GM19324 (cell line): ENCODE measurements at regions not wholly inside any gene's neighbourhood (a gene's known extent, or its start where the extent isn't known, plus 50 kb on each side); places are given as distances from the start of the nearest gene placed in this dataset.
"Not testable (repeated sequence)": the region's sequence is repeated elsewhere in the genome, so short reads cannot be mapped to it uniquely, and the experiment has no call there.

Experiments
- ATAC-seq: cut with Tn5 transposase; IDR thresholded peaks from one replicate; pipeline ENCODE4 v1.9.1; 2021; ENCODE audit warnings: mild to moderate bottlenecking, moderate library complexity; ENCODE audit not compliant: unreplicated experiment, low FRiP score

DNA sequence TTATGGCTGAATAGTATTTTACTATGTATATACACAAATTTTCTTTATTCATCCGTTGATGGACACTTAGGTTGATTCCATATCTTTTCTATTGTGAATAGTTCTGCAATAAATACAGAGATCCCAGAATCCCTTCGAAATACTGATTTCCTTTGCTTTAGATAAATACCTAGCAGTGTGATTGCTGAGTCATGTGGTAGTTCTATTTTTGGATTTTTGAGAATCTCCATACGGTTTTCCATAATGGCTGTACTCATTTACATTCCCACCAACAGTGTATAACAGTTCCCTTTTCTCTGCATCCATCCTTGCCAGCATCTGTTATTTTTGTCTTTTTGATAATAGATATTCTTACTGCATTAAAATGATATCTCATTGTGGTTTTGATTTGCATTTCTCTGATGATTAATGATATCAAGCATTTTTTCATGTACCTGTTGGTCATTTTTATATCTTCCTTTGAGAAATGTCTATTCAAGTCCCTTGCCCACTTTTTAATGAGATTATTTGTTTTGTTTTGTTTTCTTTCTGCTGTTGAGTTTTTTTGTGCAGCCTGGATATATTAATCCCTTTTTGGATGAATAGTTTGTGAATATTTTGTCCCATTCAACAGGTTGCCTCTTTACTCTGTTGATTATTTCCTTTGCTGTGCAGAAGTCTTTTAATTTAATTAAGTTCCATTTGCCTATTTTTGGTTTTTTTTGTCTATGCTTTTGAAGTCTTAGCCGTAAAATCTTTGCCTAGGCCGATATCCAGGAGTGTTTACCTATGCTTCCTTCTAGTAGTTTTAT, 466.7 kb upstream of the TENM3 start:
- no peak for ATAC-seq

DNA sequence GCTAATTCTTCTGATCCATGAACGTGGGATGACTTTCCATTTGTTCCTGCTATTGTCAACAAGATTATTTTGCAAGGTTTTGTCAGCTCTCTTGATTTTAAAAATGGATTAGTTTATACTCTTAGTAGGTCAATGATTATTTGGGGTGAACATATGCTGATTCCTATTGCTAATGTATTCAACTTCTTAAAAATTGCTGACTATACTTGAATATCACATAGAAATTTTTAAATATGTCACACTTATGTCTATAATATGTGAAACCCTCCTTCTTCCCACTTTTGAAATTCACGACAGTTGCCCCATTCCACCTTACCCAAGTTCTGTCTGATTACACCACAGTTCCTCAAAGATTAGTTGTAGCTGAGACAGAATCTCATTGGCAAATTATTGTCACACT, 465.7 kb upstream of the TENM3 start:
- ATAC-seq = no peak

DNA sequence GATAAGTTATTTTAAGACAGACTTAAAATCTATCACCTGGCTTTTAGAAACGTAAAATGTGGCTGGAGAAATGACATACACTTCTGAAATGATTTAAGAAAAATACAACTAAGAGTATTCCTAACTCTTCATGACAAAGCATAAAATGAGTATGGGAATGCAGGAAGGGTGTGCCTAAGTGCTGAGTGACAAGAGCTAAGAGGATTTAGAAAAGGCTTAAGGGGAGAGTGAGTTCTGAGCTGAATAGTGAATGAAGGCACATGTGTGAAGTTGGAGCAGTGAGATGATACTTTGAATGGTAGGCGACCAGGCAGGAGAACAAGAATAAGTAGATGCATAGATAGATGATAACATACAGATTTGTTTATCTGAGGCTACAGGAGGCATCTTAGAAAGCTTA, 458.3 kb upstream of the TENM3 start:
- ATAC-seq = no peak

DNA sequence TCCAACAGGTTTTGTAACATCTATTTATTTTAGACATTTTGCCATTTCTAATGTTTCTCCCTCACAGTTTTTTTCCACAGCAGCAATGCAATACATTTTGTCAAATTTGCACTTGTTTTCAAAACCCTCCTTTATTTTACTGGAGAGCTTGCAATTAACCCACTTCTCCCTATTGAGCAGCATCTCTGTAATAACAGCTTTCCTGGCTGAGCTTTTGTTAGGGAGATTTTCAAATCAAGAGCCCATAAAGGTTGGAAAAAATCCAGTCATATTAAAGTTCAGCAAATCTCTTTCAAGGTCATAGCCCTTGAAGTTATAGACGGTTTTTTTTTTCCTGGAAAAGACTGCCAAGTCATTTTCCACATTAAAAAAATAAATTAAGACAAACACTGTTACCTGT, 450.6 kb upstream of the TENM3 start:
- no peak for ATAC-seq

DNA sequence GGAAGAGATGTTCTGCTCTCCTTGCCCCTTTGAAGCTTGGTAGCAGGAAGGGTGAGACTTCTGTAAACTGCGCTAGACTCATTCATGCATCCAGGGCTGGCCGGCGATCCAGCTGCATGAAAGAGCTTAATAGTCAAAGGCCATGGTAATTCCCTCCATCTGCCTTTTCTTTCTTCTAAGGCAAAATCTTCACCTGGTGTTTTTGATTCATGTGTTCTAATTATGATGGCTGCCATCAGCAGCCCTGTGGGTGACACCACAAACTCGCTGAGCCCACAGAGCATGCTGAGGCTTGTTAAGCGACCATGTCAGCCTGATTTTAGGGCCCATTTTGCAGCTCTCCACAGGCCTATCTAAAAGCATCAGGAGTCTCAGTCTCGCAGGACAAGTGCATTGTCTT, 450.1 kb upstream of the TENM3 start:
- ATAC-seq = no peak

DNA sequence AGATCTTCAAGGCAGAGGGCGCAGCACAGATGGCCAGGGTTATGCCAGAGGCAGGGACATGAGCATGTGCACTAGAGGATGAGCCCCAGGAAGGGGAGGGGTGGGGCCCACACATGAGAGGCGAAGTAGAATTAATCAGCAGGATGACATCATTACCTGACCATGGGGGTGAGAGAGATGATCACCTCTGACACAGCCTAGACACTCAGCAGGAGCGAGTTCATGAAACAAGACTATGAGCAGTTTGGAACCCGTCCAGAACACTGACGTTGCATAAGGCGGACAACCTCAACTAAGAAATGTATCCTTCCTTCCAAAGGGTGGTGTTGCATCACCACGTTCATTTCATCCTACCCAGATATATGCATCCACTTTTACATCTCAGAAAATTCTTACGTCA, 446.7 kb upstream of the TENM3 start:
- ATAC-seq = no peak

DNA sequence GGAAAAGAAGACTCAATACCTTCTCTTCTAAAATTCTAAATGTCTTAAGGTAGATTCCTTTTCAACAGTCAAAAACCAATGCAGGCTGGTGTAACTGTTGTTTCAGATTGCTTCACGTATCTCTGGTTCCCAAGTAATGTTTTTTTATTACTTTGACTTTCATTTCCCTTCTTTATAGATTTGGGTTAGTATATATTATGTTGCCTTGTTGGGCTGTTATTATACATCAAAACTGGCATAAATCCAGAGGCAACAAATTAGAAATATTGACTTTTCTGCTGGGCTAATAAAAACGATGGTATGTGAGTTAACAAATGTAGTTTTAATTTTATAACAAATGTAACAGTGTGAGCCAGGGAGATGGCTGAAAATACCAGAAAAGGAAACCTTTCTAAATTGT, 444.7 kb upstream of the TENM3 start:
- no peak for ATAC-seq

DNA sequence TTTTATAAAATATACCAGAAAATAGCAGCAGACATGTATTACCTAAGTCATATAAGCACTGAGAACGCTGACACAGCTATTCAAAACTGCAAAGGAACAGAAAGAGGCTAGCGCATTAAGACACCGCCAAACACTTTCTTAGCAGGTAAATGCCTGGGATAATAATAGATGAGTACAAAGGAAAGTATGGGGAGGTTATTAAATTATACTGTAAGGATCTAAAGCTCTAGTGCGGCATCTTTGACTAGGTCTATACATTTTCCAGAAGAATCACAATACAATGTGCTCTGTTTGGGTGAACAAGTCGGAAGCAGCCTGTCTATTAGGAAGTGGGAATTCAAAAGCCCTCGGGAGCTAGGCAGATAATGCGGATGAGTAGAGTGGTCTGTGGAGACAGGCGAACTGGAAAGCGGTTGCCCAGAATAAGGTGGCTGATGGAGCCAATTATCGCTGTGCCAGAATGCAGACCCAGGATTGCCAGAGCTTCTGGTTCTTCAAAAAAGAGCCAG, 443.6 kb upstream of the TENM3 start:
- ATAC-seq = no peak

DNA sequence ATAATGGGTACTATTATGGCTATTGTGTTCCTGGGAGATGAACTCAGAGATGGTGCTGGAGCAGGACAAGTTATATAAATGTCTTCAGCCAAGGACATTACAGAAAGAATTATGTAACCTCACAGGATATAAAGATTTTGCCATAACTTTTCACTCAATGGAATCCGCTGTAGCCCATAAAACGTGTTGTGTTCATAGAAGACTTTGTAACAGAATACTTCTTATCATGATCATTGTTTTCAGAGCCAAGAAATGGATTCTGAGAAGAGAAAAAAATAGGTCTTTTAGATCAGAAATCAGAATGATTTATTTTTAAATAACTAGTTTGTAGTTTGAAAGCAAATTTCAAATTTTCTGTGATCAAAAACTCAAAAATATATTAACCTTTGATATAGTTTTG, 441.0 kb upstream of the TENM3 start:
- no peak for ATAC-seq

DNA sequence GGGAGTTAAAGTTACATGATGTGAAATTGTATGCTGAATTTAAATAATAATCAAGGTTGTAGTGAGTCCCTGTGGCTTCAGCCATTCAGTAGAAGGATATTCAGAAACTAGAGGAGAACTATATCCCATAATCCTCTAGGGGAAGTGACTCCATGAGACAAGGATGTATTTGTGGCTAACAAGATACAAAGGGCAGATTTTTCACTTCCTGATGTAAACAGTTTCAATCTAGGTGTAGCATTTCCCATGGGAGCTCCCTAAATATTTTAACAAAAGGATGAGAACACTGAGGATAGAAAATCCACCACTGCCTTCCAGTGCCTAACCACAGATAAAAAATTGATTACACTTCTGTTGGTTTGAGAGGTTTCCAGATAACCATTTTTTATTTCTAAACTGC, 435.4 kb upstream of the TENM3 start:
- ATAC-seq = no peak

DNA sequence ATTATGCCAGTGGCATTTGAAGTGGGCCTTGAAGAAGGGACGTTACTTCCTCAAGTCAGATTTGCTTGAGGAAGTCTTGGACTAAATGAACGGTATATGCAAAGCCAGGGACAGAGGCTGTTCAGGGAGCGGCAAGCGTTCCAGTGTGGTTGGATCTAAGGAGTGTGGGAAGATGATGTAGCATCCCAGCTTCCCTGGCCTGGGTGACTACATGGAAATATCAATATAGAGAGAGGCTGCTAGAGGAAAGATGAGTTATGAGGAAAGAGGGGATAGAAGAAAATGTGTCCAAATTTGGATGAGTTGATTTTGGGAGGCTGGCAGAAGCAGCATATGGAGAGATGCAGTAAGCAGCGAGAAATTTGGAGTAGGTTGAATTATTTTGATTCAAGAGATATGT, 432.5 kb upstream of the TENM3 start:
- ATAC-seq = no peak

DNA sequence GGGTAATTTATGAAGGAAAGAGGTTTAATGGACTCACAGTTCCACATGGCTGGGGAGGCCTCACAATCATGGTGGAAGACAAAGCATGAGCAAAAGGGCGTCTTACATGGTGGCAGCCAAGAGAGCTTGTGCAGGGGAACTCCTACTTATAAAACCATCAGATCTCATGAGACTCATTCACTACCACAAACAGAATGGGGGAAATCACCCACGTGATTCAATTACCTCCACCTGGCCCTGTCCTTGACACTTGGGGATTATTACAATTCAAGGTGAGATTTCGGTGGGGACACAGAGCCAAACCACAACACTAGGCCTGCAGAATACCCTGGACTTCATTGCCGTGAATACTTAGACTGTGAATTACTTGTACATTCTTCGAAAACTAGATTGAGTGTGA, 431.7 kb upstream of the TENM3 start:
- ATAC-seq = not testable (repeated sequence)

DNA sequence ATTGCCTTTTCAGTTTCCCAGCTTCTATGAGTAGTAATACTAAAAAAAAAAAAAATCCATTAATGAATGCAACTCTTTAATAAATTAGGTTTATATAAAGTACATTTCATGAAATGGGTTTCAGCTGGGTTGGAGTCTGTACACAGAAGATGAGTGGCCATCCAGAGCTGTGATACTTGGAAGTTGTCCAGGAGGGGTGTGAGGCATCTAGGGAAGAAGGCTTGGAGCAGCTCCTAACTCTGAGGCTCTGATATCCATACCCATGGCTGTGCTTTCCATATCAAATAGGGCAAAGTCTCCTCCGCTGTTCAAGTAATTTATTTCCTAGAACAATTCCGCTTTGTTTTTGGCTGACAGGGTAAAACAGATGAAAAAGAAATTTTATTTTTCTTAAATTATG, 423.3 kb upstream of the TENM3 start:
- no peak for ATAC-seq

DNA sequence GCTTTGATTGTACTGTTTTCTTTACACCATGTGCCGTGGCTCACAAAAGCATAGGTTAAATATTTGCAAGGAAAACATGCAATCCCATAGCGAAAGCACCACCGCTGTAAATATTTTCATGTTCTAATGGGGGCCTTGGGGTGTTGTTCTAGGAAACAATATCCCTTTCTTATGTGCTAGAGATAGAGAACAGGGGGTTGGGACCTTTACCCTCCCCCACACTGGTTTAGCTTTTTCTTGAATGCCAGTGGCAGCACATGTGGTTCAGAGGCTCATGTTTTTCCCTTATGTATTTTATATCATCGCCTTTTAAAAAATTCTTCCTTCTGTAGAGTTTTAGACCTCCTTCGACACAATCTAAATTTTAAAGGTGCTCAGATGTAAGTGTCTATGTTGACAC, 422.6 kb upstream of the TENM3 start:
- ATAC-seq = no peak

DNA sequence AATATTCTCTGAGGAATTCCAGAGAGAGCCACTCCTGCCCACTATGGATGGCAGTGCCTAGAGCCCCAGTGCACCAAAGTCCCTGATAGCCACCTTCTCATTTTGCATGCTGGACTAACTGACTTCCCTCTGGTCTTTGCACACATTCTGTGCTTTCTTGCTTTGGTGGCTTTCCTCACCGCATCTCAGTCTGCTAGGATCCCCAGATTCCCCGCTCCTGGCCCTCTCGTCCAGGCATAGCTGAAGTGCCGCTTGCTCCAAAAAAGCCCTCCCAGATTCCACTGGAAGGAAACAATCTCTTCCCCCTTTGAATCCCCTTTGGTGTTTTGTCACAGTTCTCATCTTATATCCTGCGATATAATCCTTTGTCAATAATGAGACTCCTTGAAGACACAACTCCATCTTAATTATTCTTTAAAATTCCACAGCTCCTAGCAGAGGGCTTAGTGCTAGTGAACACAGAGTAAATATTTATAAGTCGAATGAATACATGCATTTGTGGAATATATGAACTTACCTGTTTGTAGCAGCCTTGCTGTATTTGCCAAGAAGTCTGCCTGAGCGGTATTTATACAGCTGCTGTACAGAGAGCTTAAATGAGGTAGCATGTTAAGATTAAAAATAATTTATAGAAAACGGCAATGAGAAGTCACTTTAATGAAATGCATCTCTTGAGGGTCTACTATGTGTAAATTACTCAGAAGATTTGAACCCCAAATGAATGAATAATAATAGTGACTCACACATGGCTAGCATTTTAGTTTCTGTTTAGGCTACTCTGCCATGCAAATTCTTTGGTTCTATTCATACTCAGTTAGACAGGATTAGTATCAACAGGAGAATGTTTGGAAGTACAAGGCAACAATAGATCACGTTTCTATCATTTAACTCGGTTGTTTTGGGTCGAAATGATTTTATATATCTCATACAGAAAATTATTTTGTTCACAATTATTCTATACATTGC, 421.9 kb upstream of the TENM3 start:
- no peak for ATAC-seq

DNA sequence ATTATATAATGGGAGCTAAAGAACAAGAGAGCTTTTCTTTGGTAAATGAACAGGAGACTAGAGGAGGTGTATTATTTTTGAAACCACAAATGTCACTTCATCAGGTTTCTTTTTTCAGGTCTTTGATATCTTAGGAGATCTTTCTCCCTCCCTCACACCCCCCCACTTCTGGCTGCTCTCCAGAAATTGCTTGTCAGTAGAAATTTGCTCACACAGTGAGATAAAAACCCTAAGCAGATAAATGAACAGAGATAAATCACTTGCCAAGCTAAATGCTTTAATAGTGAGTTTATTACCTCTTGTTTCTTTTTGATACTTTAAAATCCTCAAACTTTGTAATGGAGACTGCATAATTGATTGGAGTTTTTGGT, 421.2 kb upstream of the TENM3 start:
- no peak for ATAC-seq

DNA sequence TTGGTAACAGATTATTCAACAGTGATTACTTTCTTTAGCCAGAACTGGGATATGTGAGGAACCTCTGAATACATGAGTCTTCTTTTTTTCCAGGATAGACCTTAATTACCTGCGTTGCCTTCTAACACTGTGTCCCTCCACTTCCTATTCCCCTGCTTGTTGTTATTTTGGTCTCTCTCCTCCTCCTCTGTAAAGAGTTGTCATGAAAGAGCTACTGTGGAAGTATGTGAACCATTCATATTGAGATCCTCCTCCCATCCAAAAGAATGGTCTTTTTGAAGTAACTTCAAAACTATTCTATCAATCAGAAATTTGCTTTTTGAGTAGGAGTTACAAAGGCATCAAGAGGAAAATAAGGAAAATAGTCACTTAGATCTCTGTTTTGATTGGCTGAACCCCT, 420.0 kb upstream of the TENM3 start:
- ATAC-seq = no peak

DNA sequence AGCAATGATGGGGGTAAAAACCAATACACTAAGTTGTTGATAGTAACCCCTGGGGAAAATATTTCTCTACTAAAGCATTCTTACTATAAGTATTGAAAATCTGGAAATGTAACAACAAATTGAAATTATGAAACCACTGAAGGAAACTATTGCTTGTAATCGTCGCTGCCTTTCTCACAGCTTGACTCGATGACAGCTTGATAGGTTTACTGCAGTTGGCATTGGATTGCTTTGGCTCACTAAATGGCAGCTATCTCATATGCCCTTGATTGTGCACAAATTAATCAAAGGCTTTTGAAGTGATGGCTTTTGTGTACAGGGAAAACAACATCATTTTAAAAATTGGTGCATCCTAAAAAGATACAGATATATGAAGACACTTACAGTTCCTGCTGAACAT, 419.6 kb upstream of the TENM3 start:
- no peak for ATAC-seq

DNA sequence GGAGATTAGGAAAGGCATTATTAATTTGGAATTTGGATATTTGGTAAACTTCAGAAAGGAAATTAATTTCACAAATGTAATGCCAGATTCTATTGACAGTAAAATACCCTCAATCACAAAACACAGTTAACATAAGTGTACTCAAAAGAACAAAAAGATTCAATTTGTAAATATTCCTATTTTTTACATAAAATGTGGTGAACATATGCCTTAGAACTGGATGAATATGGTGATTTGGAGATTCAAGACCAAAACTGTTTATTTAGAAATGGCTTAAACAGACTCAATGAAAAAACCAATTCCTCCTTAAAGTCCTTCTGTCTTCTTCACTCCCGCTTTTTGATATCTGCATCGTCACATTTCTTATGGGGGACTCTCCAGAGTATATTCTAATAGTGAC, 417.6 kb upstream of the TENM3 start:
- no peak for ATAC-seq

DNA sequence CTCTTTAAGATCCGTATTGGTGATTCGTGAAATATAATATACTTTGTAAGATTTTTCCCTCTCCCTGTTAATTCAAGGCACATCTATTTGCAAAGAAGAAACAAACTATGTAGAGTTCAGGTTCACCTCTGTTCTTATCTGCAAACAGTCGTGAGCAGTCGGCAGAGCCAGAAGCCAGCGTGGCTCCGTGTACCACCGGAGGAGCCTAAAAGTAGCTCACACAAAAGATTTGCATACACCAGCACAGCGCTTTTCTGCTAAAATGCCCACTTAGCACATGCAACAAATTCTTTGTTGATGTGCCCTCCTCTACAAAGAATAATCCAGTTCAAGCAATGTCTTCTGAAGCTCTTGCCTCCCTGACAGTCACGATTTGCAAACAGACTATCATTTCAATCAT, 416.0 kb upstream of the TENM3 start:
- ATAC-seq = no peak

DNA sequence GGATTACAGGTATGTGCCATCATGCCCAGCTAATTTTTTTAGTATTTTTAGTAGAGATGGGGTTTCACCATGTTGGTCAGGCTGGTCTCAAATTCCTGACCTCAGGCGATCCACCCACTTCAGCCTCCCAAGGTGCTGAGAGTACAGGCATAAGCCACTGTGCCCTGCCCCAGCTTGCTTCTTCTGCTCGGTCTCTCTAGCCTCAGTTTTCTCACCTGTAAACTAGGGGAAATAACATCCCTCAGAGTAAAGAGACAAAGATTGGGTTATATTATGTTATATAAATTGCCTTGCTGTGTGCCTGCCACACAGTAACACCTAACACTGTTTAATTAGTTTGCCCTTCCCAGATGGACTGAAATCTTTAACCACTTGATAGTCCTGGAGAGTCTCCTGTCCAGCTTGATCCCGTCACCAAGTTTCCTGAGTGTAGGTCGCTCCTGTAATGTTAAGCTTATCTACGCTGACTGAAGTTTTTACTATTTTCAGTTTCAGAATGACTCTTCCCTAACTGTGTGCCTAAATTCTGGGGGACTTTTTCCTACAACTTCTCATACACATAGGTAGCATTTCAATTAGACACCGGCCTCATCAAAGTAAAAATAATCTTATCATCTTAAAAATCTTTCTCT, 412.7 kb upstream of the TENM3 start:
- ATAC-seq = no peak
